GM12891 (cell line): ENCODE measurements at regions not wholly inside any gene's neighbourhood (a gene's known extent, or its start where the extent isn't known, plus 50 kb on each side); places are given as distances from the start of the nearest gene placed in this dataset.

ENCODE experiments used
- POLR2A ChIP-seq: IDR thresholded peaks from 2 replicates; pipeline ENCODE4 v1.6.1; 2011; ENCODE audit warnings: low read depth, low read length, control low read depth
- POLR2AphosphoS5 ChIP-seq: IDR thresholded peaks from 2 replicates; pipeline ENCODE4 v1.6.1; 2011; ENCODE audit warnings: low read depth, low read length, control low read depth

GRCh38 chr12:125389061-125389697 is 323.9 kb downstream of the AACS start:
- TF ChIP-seq POLR2AphosphoS5 (no peak), POLR2A (no peak)
